H9 (cell line): ENCODE measurements at regions not wholly inside any gene's neighbourhood (a gene's known extent, or its start where the extent isn't known, plus 50 kb on each side); places are given as distances from the start of the nearest gene placed in this dataset.

Experiments used
- DNase-seq: peaks from one replicate; pipeline ENCODE4 v3.0.0-alpha.2; 2017
- H2AFZ ChIP-seq: one replicate; pipeline ENCODE4 v1.6.1; 2013; ENCODE audit warnings: mild to moderate bottlenecking, low read length, control low read depth, moderate library complexity
- H2AK5ac ChIP-seq: 2 replicates; pipeline ENCODE4 v1.6.1; 2013; ENCODE audit warnings: low read length, control low read depth, mixed read lengths; ENCODE audit not compliant: insufficient read length
- H2BK120ac ChIP-seq: one replicate; pipeline ENCODE4 v1.6.1; 2013; ENCODE audit warnings: low read depth, mild to moderate bottlenecking, low read length, control low read depth, inconsistent platforms; ENCODE audit not compliant: poor library complexity, severe bottlenecking
- H2BK12ac ChIP-seq: 2 replicates; pipeline ENCODE4 v1.6.1; 2013; ENCODE audit warnings: low read length, control low read depth, mixed read lengths, low read depth; ENCODE audit not compliant: insufficient read length
- H2BK15ac ChIP-seq: 2 replicates; pipeline ENCODE4 v1.6.1; 2013; ENCODE audit warnings: low read depth, low read length, control low read depth
- H2BK20ac ChIP-seq: one replicate; pipeline ENCODE4 v1.6.1; 2013; ENCODE audit warnings: low read depth, mild to moderate bottlenecking, low read length, control low read depth, inconsistent platforms; ENCODE audit not compliant: poor library complexity, severe bottlenecking
- H2BK5ac ChIP-seq: 2 replicates; pipeline ENCODE4 v1.6.1; 2013; ENCODE audit warnings: low read length, control low read depth, mixed read lengths; ENCODE audit not compliant: insufficient read length
- H3K14ac ChIP-seq: 2 replicates; pipeline ENCODE4 v1.6.1; 2013; ENCODE audit warnings: low read length, control low read depth; ENCODE audit not compliant: insufficient read depth
- H3K18ac ChIP-seq: 2 replicates; pipeline ENCODE4 v1.6.1; 2013; ENCODE audit warnings: low read depth, mild to moderate bottlenecking, mixed read lengths, low read length, control low read depth; ENCODE audit not compliant: insufficient read length
- H3K23ac ChIP-seq: 2 replicates; pipeline ENCODE4 v1.6.1; 2013; ENCODE audit warnings: low read length, control low read depth, mixed read lengths, low read depth; ENCODE audit not compliant: insufficient read length
- H3K23me2 ChIP-seq: 2 replicates; pipeline ENCODE4 v1.6.1; 2013; ENCODE audit warnings: low read depth, mild to moderate bottlenecking, mixed read lengths, low read length, control low read depth; ENCODE audit not compliant: insufficient read length, poor library complexity, severe bottlenecking
- H3K27ac ChIP-seq: 2 replicates; pipeline ENCODE4 v1.5.1; 2013; ENCODE audit warnings: low read length, control low read depth, mixed read lengths, low read depth; ENCODE audit not compliant: insufficient read length
- H3K27me3 ChIP-seq: 2 replicates; pipeline ENCODE4 v1.6.1; 2013; ENCODE audit warnings: low read length, control low read depth, inconsistent platforms; ENCODE audit not compliant: insufficient read depth
- H3K4ac ChIP-seq: 2 replicates; pipeline ENCODE4 v1.6.1; 2013; ENCODE audit warnings: low read depth, mild to moderate bottlenecking, control low read depth, inconsistent platforms, low read length, moderate library complexity
- H3K4me1 ChIP-seq: 2 replicates; pipeline ENCODE4 v1.6.1; 2013; ENCODE audit warnings: low read length, control low read depth, inconsistent platforms; ENCODE audit not compliant: insufficient read depth
- H3K4me2 ChIP-seq: 2 replicates; pipeline ENCODE4 v1.6.1; 2013; ENCODE audit warnings: low read length, control low read depth, mixed read lengths; ENCODE audit not compliant: insufficient read length, insufficient read depth
- H3K56ac ChIP-seq: 2 replicates; pipeline ENCODE4 v1.6.1; 2013; ENCODE audit warnings: low read depth, mild to moderate bottlenecking, mixed read lengths, low read length, control low read depth; ENCODE audit not compliant: insufficient read length
- H3K79me1 ChIP-seq: 2 replicates; pipeline ENCODE4 v1.6.1; 2013; ENCODE audit warnings: low read depth, mild to moderate bottlenecking, moderate library complexity, low read length, control low read depth, inconsistent platforms; ENCODE audit not compliant: insufficient read depth, poor library complexity, severe bottlenecking
- H3K79me2 ChIP-seq: 2 replicates; pipeline ENCODE4 v1.6.1; 2013; ENCODE audit warnings: low read length, control low read depth, inconsistent platforms; ENCODE audit not compliant: insufficient read depth
- H3K9ac ChIP-seq: 2 replicates; pipeline ENCODE4 v1.6.1; 2013; ENCODE audit warnings: low read length, control low read depth, mixed read lengths; ENCODE audit not compliant: insufficient read length; ENCODE audit errors: extremely low read depth
- H3K9me3 ChIP-seq: one replicate; pipeline ENCODE4 v1.6.1; 2013; ENCODE audit warnings: low read depth, low read length, inconsistent platforms; ENCODE audit not compliant: control insufficient read depth
- H3T11ph ChIP-seq: one replicate; pipeline ENCODE4 v1.6.1; 2013; ENCODE audit warnings: mild to moderate bottlenecking, low read length, control low read depth, inconsistent platforms
- H4K20me1 ChIP-seq: one replicate; pipeline ENCODE4 v1.6.1; 2013; ENCODE audit not compliant: control insufficient read depth, insufficient read length, insufficient read depth
- H4K5ac ChIP-seq: 2 replicates; pipeline ENCODE4 v1.6.1; 2013; ENCODE audit warnings: low read depth, mild to moderate bottlenecking, mixed read lengths, low read length, control low read depth; ENCODE audit not compliant: insufficient read length
- H4K8ac ChIP-seq: replicated peaks from 2 replicates; pipeline ENCODE4 v1.6.1; 2013; ENCODE audit warnings: low read length, control low read depth, mixed read lengths, low read depth; ENCODE audit not compliant: insufficient read length
- H4K91ac ChIP-seq: 2 replicates; pipeline ENCODE4 v1.6.1; 2013; ENCODE audit warnings: low read depth, mild to moderate bottlenecking, moderate library complexity, mixed read lengths, low read length, control low read depth; ENCODE audit not compliant: insufficient read length
- H3K27ac Mint-ChIP-seq, 3 experiments: 2 replicates in 2 of 3; 3 replicates in 1 of 3; pipeline ENCODE4 v1.8.0; 2020 to 2021; ENCODE audit warnings: mixed read lengths in 3 of 3, mild to moderate bottlenecking in 1 of 3, moderate library complexity in 1 of 3
- H3K27me3 Mint-ChIP-seq: 2 replicates; pipeline ENCODE4 v1.8.0; 2021; ENCODE audit warnings: low read depth, mild to moderate bottlenecking, moderate library complexity, mixed read lengths
- H3K36me3 Mint-ChIP-seq, 3 experiments: 2 replicates in 2 of 3; 3 replicates in 1 of 3; pipeline ENCODE4 v1.8.0; 2020 to 2021; ENCODE audit warnings: low read depth in 3 of 3, mixed read lengths in 3 of 3; ENCODE audit not compliant: insufficient read depth in 1 of 3
- H3K4me1 Mint-ChIP-seq, 2 experiments: 2 replicates each; pipeline ENCODE4 v1.8.0; 2020; ENCODE audit warnings: mixed read lengths in 2 of 2
- H3K4me3 Mint-ChIP-seq, 2 experiments: 2 replicates in 1 of 2; 3 replicates in 1 of 2; pipeline ENCODE4 v1.8.0; 2020 to 2021; ENCODE audit warnings: mild to moderate bottlenecking in 2 of 2, mixed read lengths in 2 of 2, moderate library complexity in 1 of 2
- H3K9me3 Mint-ChIP-seq, 2 experiments: 2 replicates in 1 of 2; 3 replicates in 1 of 2; pipeline ENCODE4 v1.8.0; 2020; ENCODE audit warnings: mild to moderate bottlenecking in 2 of 2, mixed read lengths in 2 of 2, moderate library complexity in 1 of 2
- WGBS: extraction: QIAGEN DNeasy Blood & Tissue Kit; methylation state at CpG from one replicate; pipeline ENCODE4 v1.1.7; 2013; ENCODE audit warnings: missing lambda C conversion rate, low lambda C conversion rate, mixed read lengths; ENCODE audit not compliant: insufficient read length; ENCODE audit errors: extremely low coverage; 5-methylcytosine and 5-hydroxymethylcytosine counted together
- TF ChIP-seq, protein P1 (sequence below): fragments of 200-600 bp; sonication (generic); conservative IDR thresholded peaks from 3 replicates; pipeline ENCODE4 v1.8.0; 2021; ENCODE audit warnings: antibody characterized with exemption, mild to moderate bottlenecking

- no peak overlapping the region for H3K23ac ChIP-seq
- no peak overlapping the region for H3K4me3 Mint-ChIP-seq
- TF ChIP-seq, protein P1, sequence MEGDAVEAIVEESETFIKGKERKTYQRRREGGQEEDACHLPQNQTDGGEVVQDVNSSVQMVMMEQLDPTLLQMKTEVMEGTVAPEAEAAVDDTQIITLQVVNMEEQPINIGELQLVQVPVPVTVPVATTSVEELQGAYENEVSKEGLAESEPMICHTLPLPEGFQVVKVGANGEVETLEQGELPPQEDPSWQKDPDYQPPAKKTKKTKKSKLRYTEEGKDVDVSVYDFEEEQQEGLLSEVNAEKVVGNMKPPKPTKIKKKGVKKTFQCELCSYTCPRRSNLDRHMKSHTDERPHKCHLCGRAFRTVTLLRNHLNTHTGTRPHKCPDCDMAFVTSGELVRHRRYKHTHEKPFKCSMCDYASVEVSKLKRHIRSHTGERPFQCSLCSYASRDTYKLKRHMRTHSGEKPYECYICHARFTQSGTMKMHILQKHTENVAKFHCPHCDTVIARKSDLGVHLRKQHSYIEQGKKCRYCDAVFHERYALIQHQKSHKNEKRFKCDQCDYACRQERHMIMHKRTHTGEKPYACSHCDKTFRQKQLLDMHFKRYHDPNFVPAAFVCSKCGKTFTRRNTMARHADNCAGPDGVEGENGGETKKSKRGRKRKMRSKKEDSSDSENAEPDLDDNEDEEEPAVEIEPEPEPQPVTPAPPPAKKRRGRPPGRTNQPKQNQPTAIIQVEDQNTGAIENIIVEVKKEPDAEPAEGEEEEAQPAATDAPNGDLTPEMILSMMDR, result no peak
- H2BK20ac ChIP-seq, result no peak overlapping the region
- no peak overlapping the region for H2AK5ac ChIP-seq
- H3K27me3 Mint-ChIP-seq, result peaks cover 12% of the 10 kb centered on the region
- H3K27me3 ChIP-seq, result no peaks in the 10 kb centered on the region
- no peaks in the 10 kb centered on the region for H3K79me2 ChIP-seq
- H2BK12ac ChIP-seq, result no peak overlapping the region
- H3K79me1 ChIP-seq, result no peaks in the 10 kb centered on the region
- no peak overlapping the region for H2BK5ac ChIP-seq
- H3K9me3 Mint-ChIP-seq, result no peaks in the 10 kb centered on the region; a peak in 1 of 5 replicates
- H3T11ph ChIP-seq, result no peak overlapping the region
- H4K20me1 ChIP-seq, result no peaks in the 10 kb centered on the region
- no peak overlapping the region for H3K56ac ChIP-seq
- H3K4ac ChIP-seq, result no peak overlapping the region
- no peak overlapping the region for H3K9ac ChIP-seq
- H2BK15ac ChIP-seq, result no peak overlapping the region
- H4K91ac ChIP-seq, result no peak overlapping the region
- no peak overlapping the region for H4K8ac ChIP-seq
- H3K23me2 ChIP-seq, result no peaks in the 10 kb centered on the region
- H3K4me1 Mint-ChIP-seq, result peaks cover 16 to 18% of the 10 kb centered on the region in 2 experiments
- H2BK120ac ChIP-seq, result no peak overlapping the region
- H3K9me3 ChIP-seq, result no peaks in the 10 kb centered on the region
- no peak overlapping the region for H2AFZ ChIP-seq
- no peak overlapping the region for H3K27ac Mint-ChIP-seq
- no peak overlapping the region for H3K27ac ChIP-seq
- no peak overlapping the region for H3K4me2 ChIP-seq
- no peak overlapping the region for H3K18ac ChIP-seq
- no peak overlapping the region for H4K5ac ChIP-seq
- H3K4me1 ChIP-seq, result no peaks in the 10 kb centered on the region
- no peak overlapping the region for H3K14ac ChIP-seq
- no peak for DNase-seq
- H3K36me3 Mint-ChIP-seq, result no peaks in the 10 kb centered on the region; a peak in 1 of 7 replicates
- WGBS, result no CpG with 5 or more reads among the region's 24 CpGs
Measured at GRCh38 chr7:156389116-156389692, 251.4 kb upstream of the RNF32 start.
